ENCODE measurements at regions not wholly inside any gene's neighbourhood (a gene's known extent, or its start where the extent isn't known, plus 50 kb on each side); places are given as distances from the start of the nearest gene placed in this dataset.
"Not testable (repeated sequence)": the region's sequence is repeated elsewhere in the genome, so short reads cannot be mapped to it uniquely, and the experiment has no call there.

DNA sequence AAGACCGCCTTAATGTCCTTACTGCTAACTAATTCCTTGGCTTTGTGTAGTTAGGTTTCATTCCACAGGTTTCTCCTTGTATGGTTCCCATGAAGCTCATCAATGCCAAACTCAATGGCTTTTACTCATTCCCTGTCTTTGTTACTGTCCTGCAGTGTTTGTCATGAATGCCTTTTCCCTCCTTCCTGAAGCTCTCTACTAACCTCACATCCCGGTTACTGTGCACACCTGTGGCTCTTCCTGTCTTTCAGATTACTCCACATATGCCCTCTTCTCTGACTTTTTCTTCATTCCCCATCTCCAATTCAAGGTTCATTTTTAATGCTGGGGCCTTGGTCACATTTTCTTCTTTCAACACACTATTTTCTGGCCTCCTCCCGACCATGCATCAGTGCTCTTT, 66.1 kb downstream of the TRIM43 start:
- not testable (repeated sequence) for TF ChIP-seq CTCF (conservative IDR thresholded peaks at IDR 0.05); ZFX (IDR thresholded peaks at IDR 0.05)
